HepG2 (cell line): ENCODE measurements at regions not wholly inside any gene's neighbourhood (a gene's known extent, or its start where the extent isn't known, plus 50 kb on each side); places are given as distances from the start of the nearest gene placed in this dataset.

Experiments used
- ATAC-seq: fragments of 200-7000 bp; cut with Tn5 transposase; 3 replicates; pipeline ENCODE4 v1.9.1; 2020; ENCODE audit warnings: mild to moderate bottlenecking, moderate library complexity
- BruUV-seq: library from RNA; stranded (reverse); fragments of 400-500 nt; replicated peaks from 2 replicates; lab custom pipeline; 2021; lab: Mats Ljungman, UMichigan
- CTCF ChIA-PET: fragments of 300-600 bp; formaldehyde crosslinking; extraction: SDS; loops from one replicate; lab custom pipeline; 2021; ENCODE audit warnings: low total read pairs, inconsistent platforms, low intra/inter-chr PET ratio; lab: Yijun Ruan, JAX
- POLR2A ChIA-PET: fragments of 350-600 bp; sonication (Branson Sonifier 250); formaldehyde crosslinking; loops from one replicate; lab custom pipeline; 2020; ENCODE audit warnings: antibody characterized with exemption, inconsistent platforms; lab: Yijun Ruan, JAX
- DNase-seq: peaks from one replicate; pipeline ENCODE4 v3.0.0-alpha.2; 2015; ENCODE audit warnings: low spot score
- FAIRE-seq: peaks from 3 replicates; lab custom pipeline; 2011; peaks lifted over from hg19 to GRCh38; lab: Jason Lieb, UNC
- H2AFZ ChIP-seq: one replicate; pipeline ENCODE4 v1.6.1; 2011; ENCODE audit warnings: low read length, inconsistent platforms
- H3K27ac ChIP-seq: fragments of 300-600 bp; 3 replicates; pipeline ENCODE4 v1.8.0; 2011; ENCODE audit warnings: mixed run types, mild to moderate bottlenecking, mixed read lengths, low read length, inconsistent platforms; ENCODE audit not compliant: insufficient read depth; ENCODE audit errors: extremely low read length
- H3K27me3 ChIP-seq, 2 experiments: fragments of 200-600 bp in 1 of 2; 2 replicates in 1 of 2; 3 replicates in 1 of 2; pipeline versions ENCODE4 v1.6.0 to v1.8.0; 2011; ENCODE audit warnings: low read length in 2 of 2, mild to moderate bottlenecking in 2 of 2, moderate library complexity in 2 of 2, inconsistent platforms in 1 of 2; ENCODE audit not compliant: insufficient read depth in 2 of 2, control insufficient read depth in 1 of 2
- H3K36me3 ChIP-seq, 2 experiments: fragments of 200-600 bp in 1 of 2; replicated peaks in 1 of 2; 2 replicates in 1 of 2; 3 replicates in 1 of 2; pipeline versions ENCODE4 v1.5.1 to v1.8.0; 2011; ENCODE audit warnings: low read length in 2 of 2, inconsistent platforms in 1 of 2; ENCODE audit not compliant: insufficient read depth in 2 of 2, control insufficient read depth in 1 of 2
- H3K4me1 ChIP-seq: 2 replicates; pipeline ENCODE4 v1.5.1; 2012; ENCODE audit warnings: low read length, inconsistent platforms; ENCODE audit not compliant: insufficient read depth
- H3K4me2 ChIP-seq: 2 replicates; pipeline ENCODE4 v1.6.0; 2011; ENCODE audit warnings: low read depth, low read length, inconsistent platforms
- H3K4me3 ChIP-seq, 3 experiments: fragments of 200-600 bp in 1 of 3; sonication (generic), shearing (Covaris generic) in 1 of 3; replicated peaks in 1 of 3; 2 replicates each; pipeline ENCODE4 v1.5.1; 2011 to 2016; ENCODE audit warnings: low read length in 3 of 3, inconsistent platforms in 2 of 3, low read depth in 2 of 3, mild to moderate bottlenecking in 2 of 3, control low read depth in 1 of 3, mixed read lengths in 1 of 3; ENCODE audit not compliant: insufficient read depth in 1 of 3
- H3K79me2 ChIP-seq: one replicate; pipeline ENCODE4 v1.6.1; 2011; ENCODE audit warnings: low read length, inconsistent platforms; ENCODE audit not compliant: insufficient read depth
- H3K9ac ChIP-seq: 2 replicates; pipeline ENCODE4 v1.6.0; 2011; ENCODE audit warnings: mild to moderate bottlenecking, low read depth, low read length, inconsistent platforms; ENCODE audit not compliant: insufficient read depth
- H3K9me3 ChIP-seq: 2 replicates; pipeline ENCODE4 v1.5.1; 2012; ENCODE audit warnings: mild to moderate bottlenecking, low read length
- H4K20me1 ChIP-seq: 2 replicates; pipeline ENCODE4 v1.6.0; 2011; ENCODE audit warnings: inconsistent platforms, mild to moderate bottlenecking, low read length, moderate library complexity; ENCODE audit not compliant: insufficient read depth
- CSRNP1 ChIP-seq: sonication (generic); formaldehyde crosslinking; IDR thresholded peaks from 2 replicates; pipeline ENCODE4 v1.8.1; 2023; ENCODE audit warnings: mild to moderate bottlenecking, missing genetic modification reagents
- GZF1 ChIP-seq: sonication (generic); formaldehyde crosslinking; IDR thresholded peaks from 2 replicates; pipeline ENCODE4 v1.5.1; 2020; ENCODE audit warnings: mild to moderate bottlenecking, missing genetic modification reagents
- MAFG ChIP-seq: sonication (generic); formaldehyde crosslinking; IDR thresholded peaks from 2 replicates; pipeline ENCODE4 v1.5.1; 2020; ENCODE audit warnings: mild to moderate bottlenecking, missing genetic modification reagents
- RFXAP ChIP-seq: sonication (generic); formaldehyde crosslinking; IDR thresholded peaks from 2 replicates; pipeline ENCODE4 v1.4.0; 2020; ENCODE audit warnings: missing genetic modification reagents, borderline replicate concordance
- ZFP37 ChIP-seq: sonication (generic); formaldehyde crosslinking; IDR thresholded peaks from 2 replicates; pipeline ENCODE4 v1.4.0; 2020; ENCODE audit warnings: missing genetic modification reagents, borderline replicate concordance
- ZNF10 ChIP-seq: sonication (generic); formaldehyde crosslinking; IDR thresholded peaks from 2 replicates; pipeline ENCODE4 v1.4.0; 2020; ENCODE audit warnings: mild to moderate bottlenecking, low read depth, missing genetic modification reagents, borderline replicate concordance
- ZNF18 ChIP-seq: sonication (generic); formaldehyde crosslinking; IDR thresholded peaks from 2 replicates; pipeline ENCODE4 v1.8.0; 2022; ENCODE audit warnings: mild to moderate bottlenecking, missing genetic modification reagents; ENCODE audit not compliant: insufficient replicate concordance
- ZSCAN31 ChIP-seq: sonication (generic); formaldehyde crosslinking; IDR thresholded peaks from 2 replicates; pipeline ENCODE4 v1.5.0; 2020; ENCODE audit warnings: low read depth, mild to moderate bottlenecking, missing genetic modification reagents
- WGBS: methylation state at CpG from one replicate; pipeline ENCODE4 v1.1.6; 2017; ENCODE audit warnings: low lambda C conversion rate; 5-methylcytosine and 5-hydroxymethylcytosine counted together
- in situ Hi-C: cut with HindIII; loops from 2 replicates; pipeline ENCODE4 v1.10.0; 2017; ENCODE audit warnings: low pct_unique_long_range_greater_than_20kb; ENCODE audit not compliant: extremely low pct_ligation_motif_present
- intact Hi-C: fragments of 100-400 bp; cut with micrococcal nuclease; formaldehyde crosslinking; loops from one replicate; pipeline ENCODE4 v1.10.0; 2022; ENCODE audit not compliant: unreplicated experiment

- intact Hi-C loops: no loop called here
- ATAC-seq (no peak), FAIRE-seq (no peak), DNase-seq (no peak)
- Histone ChIP-seq H3K79me2 (no peaks in the 10 kb centered on the region), H3K4me2 (no peak overlapping the region), H2AFZ (no peak overlapping the region), H3K4me1 (peaks cover 4% of the 10 kb centered on the region; the same call in 1 of the 2 replicates), H3K9me3 (no peaks in the 10 kb centered on the region), H4K20me1 (no peaks in the 10 kb centered on the region), H3K9ac (no peak overlapping the region), H3K36me3 (no peaks in the 10 kb centered on the region), H3K4me3 (no peak overlapping the region), H3K27me3 (no peaks in the 10 kb centered on the region), H3K27ac (no peak overlapping the region)
- ChIA-PET POLR2A (no interaction called here), CTCF (no interaction called here)
- TF ChIP-seq ZNF10 (CRISPR knock-in tag): no peak
- no peak for TF ChIP-seq ZSCAN31
- no peak for TF ChIP-seq MAFG (CRISPR knock-in tag)
- no peak for TF ChIP-seq ZFP37
- TF ChIP-seq CSRNP1 (CRISPR knock-in tag): no peak
- no peak for TF ChIP-seq RFXAP (CRISPR knock-in tag)
- no peak for TF ChIP-seq GZF1
- TF ChIP-seq ZNF18: no peak
- in situ Hi-C loops: no loop called here
- WGBS: 93% methylated on average over 2 of the region's 2 CpGs
- BruUV-seq: no TSS peak
These were observed 436.4 kb upstream of the ONECUT1 start for GRCh38 chr15:53226559-53226958.
